Ovary (tissue), 7 donors: ENCODE measurements at regions not wholly inside any gene's neighbourhood (a gene's known extent, or its start where the extent isn't known, plus 50 kb on each side); places are given as distances from the start of the nearest gene placed in this dataset.

Experiments used
- DNase-seq, 5 donors: peaks; one replicate each; pipeline ENCODE4 v3.0.0-alpha.2; 2019 to 2020
- H3K27ac ChIP-seq, 2 donors: fragments of 200-600 bp; one replicate each; pipeline versions ENCODE4 v1.5.1 to v1.8.0; 2019 to 2022
- H3K27me3 ChIP-seq: fragments of 200-600 bp; one replicate; pipeline ENCODE4 v1.8.0; 2022
- H3K36me3 ChIP-seq: fragments of 200-600 bp; sonication (generic); one replicate; pipeline ENCODE4 v1.5.1; 2019
- H3K4me1 ChIP-seq: one replicate; pipeline ENCODE4 v1.8.1; 2013; ENCODE audit warnings: mild to moderate bottlenecking, moderate library complexity; ENCODE audit not compliant: insufficient read depth
- H3K4me3 ChIP-seq: fragments of 200-600 bp; sonication (generic); one replicate; pipeline ENCODE4 v1.5.1; 2017
- H3K9me3 ChIP-seq, 2 donors: fragments of 200-600 bp in 1 of 2; sonication (generic) in 1 of 2; one replicate each; pipeline versions ENCODE4 v1.5.1 to v1.8.1; 2013 to 2019; ENCODE audit warnings: mild to moderate bottlenecking in 1 of 2, moderate library complexity in 1 of 2
- CTCF ChIP-seq, 3 donors: fragments of 450-650 bp in 2 of 3; fragments of 200-600 bp in 1 of 3; IDR thresholded peaks; one replicate each; pipeline versions ENCODE4 v1.5.1 to v1.8.0; 2016 to 2022; ENCODE audit warnings: antibody characterized with exemption in 3 of 3, mild to moderate bottlenecking in 1 of 3
- EP300 ChIP-seq: sonication (generic); formaldehyde crosslinking; IDR thresholded peaks from one replicate; pipeline ENCODE4 v1.6.1; 2017; ENCODE audit warnings: antibody characterized with exemption
- POLR2A ChIP-seq: fragments of 450-650 bp; IDR thresholded peaks from one replicate; pipeline ENCODE4 v1.6.1; 2017; ENCODE audit warnings: antibody characterized with exemption, mild to moderate bottlenecking, moderate library complexity
- WGBS, 3 donors: extraction: QIAGEN DNeasy Blood & Tissue Kit in 1 of 3; methylation state at CpG; one replicate each; pipeline versions ENCODE4 v1.1.5 to v1.1.7; 2013 to 2017; 5-methylcytosine and 5-hydroxymethylcytosine counted together
- intact Hi-C, 4 donors: fragments of 100-400 bp; cut with DNase I; formaldehyde crosslinking; loops; one replicate each; pipeline versions ENCODE4 v1.11.0 to v1.15.1; 2022 to 2023
- donor health status: DM: no; HTN: no; CAD: no; lungs with moderate emphysema.
- donor health status: DM: no; HTN: no; CAD: no.
- donor health status: Bipolar disorder and iron deficiency.
- donor health status: DM: no; HTN: no; CAD: no.
- donor health status: DM: yes; HTN: yes; CAD: no.

DNA sequence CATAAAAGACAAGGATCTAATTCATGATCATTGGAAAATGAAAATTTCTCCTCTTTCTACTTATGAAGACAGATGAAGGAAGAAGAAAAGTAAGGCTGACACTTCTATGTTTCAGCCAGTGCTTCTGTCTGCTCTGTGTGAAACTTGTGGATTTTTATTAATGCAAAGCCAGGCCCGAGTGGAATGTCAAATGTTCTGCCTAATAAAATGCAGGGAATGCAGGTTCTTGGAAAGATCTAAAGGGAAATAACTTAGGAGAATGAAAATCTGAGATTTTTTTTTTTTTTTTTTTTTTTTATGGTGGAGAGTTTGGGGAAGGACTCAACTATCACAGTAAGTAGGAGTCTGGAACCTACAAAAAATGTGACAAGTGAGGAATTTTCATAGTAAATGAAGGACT is 1732.3 kb upstream of the SLC10A2 start:
- TF ChIP-seq CTCF (IDR thresholded peaks at IDR 0.05), result no peak
- TF ChIP-seq EP300, result no peak
- no peak for TF ChIP-seq POLR2A
- H3K9me3 ChIP-seq, result no peaks in the 10 kb centered on the region
- no peak for DNase-seq
- no peak overlapping the region for H3K4me3 ChIP-seq
- WGBS, 3 donors, result 7 to 19% (median 11%) methylated on average over 1 of the region's 1 CpG
- no peaks in the 10 kb centered on the region for H3K27me3 ChIP-seq
- H3K36me3 ChIP-seq, result no peaks in the 10 kb centered on the region
- intact Hi-C loops, result no loop called here
- no peaks in the 10 kb centered on the region for H3K4me1 ChIP-seq
- H3K27ac ChIP-seq, result no peak overlapping the region

DNA sequence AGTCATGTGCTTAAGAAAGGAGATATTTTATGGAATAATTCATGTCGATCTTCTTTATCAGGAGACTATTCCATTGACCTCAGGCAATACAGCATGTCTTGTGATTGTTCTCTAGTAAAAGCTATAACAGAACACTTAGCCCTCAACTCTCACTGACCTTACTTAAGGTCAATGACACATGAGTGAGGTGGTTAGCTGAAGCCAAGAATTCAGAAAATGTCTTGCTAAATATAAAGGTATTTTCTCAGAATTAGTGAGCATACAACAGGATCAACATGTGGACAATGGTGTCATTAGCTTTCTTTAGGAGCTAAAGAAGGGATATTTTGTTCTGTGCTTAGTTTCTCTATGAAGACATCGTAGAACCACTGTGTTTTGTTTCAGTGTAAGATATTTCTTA is 1730.4 kb upstream of the SLC10A2 start:
- H3K36me3 ChIP-seq, result no peaks in the 10 kb centered on the region
- no peak for DNase-seq
- H3K4me1 ChIP-seq, result no peaks in the 10 kb centered on the region
- intact Hi-C loops, result no loop called here
- 11 to 28% (median 24%) methylated on average over 2 of the region's 2 CpGs for WGBS, 3 donors
- no peak overlapping the region for H3K27ac ChIP-seq
- TF ChIP-seq EP300 (no peak), POLR2A (no peak), CTCF (IDR thresholded peaks at IDR 0.05) (no peak)
- no peak overlapping the region for H3K4me3 ChIP-seq
- no peaks in the 10 kb centered on the region for H3K27me3 ChIP-seq
- no peaks in the 10 kb centered on the region for H3K9me3 ChIP-seq

DNA sequence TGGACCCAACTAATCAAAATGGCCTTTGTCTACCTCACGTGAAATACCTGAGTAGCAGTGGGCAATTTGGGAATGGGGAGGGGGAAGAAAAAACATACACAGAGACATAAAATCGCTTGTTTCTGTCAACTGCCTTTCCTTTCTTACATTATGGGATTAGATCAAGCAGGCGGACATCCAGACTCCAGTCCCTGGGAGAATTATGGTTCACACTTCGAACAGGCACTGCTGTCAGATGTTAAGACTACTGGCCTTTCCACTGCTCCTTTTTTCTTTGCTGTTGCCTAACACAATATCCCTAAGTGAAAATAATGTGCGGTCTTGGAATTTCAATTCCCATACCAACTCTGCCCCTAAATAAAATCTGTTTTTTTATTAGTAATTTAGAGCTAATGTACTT is 1719.7 kb upstream of the SLC10A2 start:
- TF ChIP-seq POLR2A (no peak), EP300 (no peak), CTCF (IDR thresholded peaks at IDR 0.05) (no peak)
- 77 to 83% (median 78%) methylated on average over 5 of the region's 5 CpGs for WGBS, 3 donors
- no peak for DNase-seq

GRCh38 chr13:104784891-104785290 is 1718.7 kb upstream of the SLC10A2 start:
- H3K27me3 ChIP-seq, result no peaks in the 10 kb centered on the region
- no peak for DNase-seq
- H3K4me3 ChIP-seq, result no peak overlapping the region
- H3K9me3 ChIP-seq, result no peaks in the 10 kb centered on the region
- no peak overlapping the region for H3K27ac ChIP-seq
- H3K36me3 ChIP-seq, result no peaks in the 10 kb centered on the region
- TF ChIP-seq EP300 (no peak), POLR2A (no peak), CTCF (IDR thresholded peaks at IDR 0.05) (no peak)
- intact Hi-C loops, result no loop called here
- no peaks in the 10 kb centered on the region for H3K4me1 ChIP-seq

More for the DNA sequence above, 1719.7 kb upstream of the SLC10A2 start:
- no peak overlapping the region for H3K4me3 ChIP-seq
- intact Hi-C loops, result no loop called here
- no peaks in the 10 kb centered on the region for H3K36me3 ChIP-seq
- H3K9me3 ChIP-seq, result no peaks in the 10 kb centered on the region
- no peak overlapping the region for H3K27ac ChIP-seq
- H3K27me3 ChIP-seq, result no peaks in the 10 kb centered on the region
- no peaks in the 10 kb centered on the region for H3K4me1 ChIP-seq

GRCh38 chr13:104782741-104783140 is 1716.5 kb upstream of the SLC10A2 start:
- H3K27me3 ChIP-seq, result no peaks in the 10 kb centered on the region
- TF ChIP-seq EP300 (no peak), CTCF (IDR thresholded peaks at IDR 0.05) (no peak), POLR2A (no peak)
- no peak overlapping the region for H3K27ac ChIP-seq
- H3K36me3 ChIP-seq, result no peaks in the 10 kb centered on the region
- 47 to 63% (median 56%) methylated on average over 2 of the region's 2 CpGs for WGBS, 3 donors
- DNase-seq, result no peak
- no peak overlapping the region for H3K4me3 ChIP-seq
- intact Hi-C loops, result no loop called here
- H3K9me3 ChIP-seq, result no peaks in the 10 kb centered on the region
- H3K4me1 ChIP-seq, result no peaks in the 10 kb centered on the region
